ENCODE measurements at regions not wholly inside any gene's neighbourhood (a gene's known extent, or its start where the extent isn't known, plus 50 kb on each side); places are given as distances from the start of the nearest gene placed in this dataset.
"Not testable (repeated sequence)": the region's sequence is repeated elsewhere in the genome, so short reads cannot be mapped to it uniquely, and the experiment has no call there.

DNA sequence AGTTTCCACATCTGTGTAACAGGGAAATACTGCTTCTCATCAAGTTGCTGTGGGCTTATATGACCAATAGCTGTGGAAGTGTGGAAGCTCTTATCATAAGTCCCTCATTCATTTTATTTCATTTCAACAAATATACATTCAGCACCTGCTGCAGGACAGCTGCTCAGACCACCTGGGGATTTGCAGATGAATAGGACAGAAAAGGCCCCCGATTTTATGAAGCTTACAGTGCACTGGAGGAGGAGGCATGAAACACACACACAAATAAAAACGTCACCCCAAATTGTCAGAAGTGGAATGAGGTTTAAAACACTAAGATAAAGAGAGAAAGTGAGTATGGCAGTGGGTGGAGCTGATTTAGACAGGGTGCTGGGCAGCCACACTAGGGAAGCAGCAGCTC is 107.2 kb downstream of the DRD1 start:
- H3K27ac ChIP-seq (ENCODE audit: low read depth, low read length, poor library complexity, severe bottlenecking), result no peak overlapping the region
- no peaks in the 10 kb centered on the region for H3F3A ChIP-seq (ENCODE audit: insufficient read depth, low read length)

DNA sequence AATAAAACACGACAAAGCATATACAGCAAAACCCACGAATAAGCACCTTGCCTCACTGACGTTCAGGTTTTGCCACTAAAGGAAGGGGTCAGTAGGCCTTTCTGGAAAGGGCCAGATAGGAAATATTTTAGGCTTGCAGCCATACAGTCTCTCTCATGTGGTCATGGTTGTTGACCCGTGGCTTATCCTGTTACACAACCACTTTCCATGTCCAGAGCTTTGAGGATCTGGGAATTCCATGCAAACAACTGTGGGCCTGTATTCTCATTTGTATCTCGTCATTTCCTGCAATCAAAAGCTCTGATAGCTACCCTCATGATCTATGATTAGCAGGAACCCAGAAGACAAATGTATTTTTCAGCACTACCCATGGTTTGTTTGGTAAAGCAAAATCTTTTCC is 108.3 kb downstream of the DRD1 start:
- TF ChIP-seq, protein P1, sequence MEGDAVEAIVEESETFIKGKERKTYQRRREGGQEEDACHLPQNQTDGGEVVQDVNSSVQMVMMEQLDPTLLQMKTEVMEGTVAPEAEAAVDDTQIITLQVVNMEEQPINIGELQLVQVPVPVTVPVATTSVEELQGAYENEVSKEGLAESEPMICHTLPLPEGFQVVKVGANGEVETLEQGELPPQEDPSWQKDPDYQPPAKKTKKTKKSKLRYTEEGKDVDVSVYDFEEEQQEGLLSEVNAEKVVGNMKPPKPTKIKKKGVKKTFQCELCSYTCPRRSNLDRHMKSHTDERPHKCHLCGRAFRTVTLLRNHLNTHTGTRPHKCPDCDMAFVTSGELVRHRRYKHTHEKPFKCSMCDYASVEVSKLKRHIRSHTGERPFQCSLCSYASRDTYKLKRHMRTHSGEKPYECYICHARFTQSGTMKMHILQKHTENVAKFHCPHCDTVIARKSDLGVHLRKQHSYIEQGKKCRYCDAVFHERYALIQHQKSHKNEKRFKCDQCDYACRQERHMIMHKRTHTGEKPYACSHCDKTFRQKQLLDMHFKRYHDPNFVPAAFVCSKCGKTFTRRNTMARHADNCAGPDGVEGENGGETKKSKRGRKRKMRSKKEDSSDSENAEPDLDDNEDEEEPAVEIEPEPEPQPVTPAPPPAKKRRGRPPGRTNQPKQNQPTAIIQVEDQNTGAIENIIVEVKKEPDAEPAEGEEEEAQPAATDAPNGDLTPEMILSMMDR (IDR thresholded peaks at IDR 0.05; ENCODE audit: low read length), result no peak
- no peak for TF ChIP-seq EZH2 (IDR thresholded peaks at IDR 0.05; ENCODE audit: borderline replicate concordance, low read length)
- H3K27ac ChIP-seq (ENCODE audit: low read depth, low read length, poor library complexity, severe bottlenecking), result no peak overlapping the region

More for the DNA sequence above, 107.2 kb downstream of the DRD1 start:
- no peaks in the 10 kb centered on the region for H3K9me2 ChIP-seq (ENCODE audit: low read depth, low read length)
- no peaks in the 10 kb centered on the region for H3K4me1 ChIP-seq (ENCODE audit: insufficient read depth, low read length, severe bottlenecking)
- no peaks in the 10 kb centered on the region for H4K20me1 ChIP-seq (ENCODE audit: insufficient read depth, low read length)
- H2AFZ ChIP-seq (ENCODE audit: low read length), result no peak overlapping the region
- H3K79me2 ChIP-seq (ENCODE audit: insufficient read depth, low read length), result no peaks in the 10 kb centered on the region
- no peak overlapping the region for H3K9ac ChIP-seq (ENCODE audit: low read length)
- H3K27me3 ChIP-seq (ENCODE audit: insufficient read depth, low read length), result no peaks in the 10 kb centered on the region
- no peak overlapping the region for H3K4me2 ChIP-seq (ENCODE audit: low read length)
- no peak for TF ChIP-seq EZH2 (IDR thresholded peaks at IDR 0.05; ENCODE audit: borderline replicate concordance, low read length)
- TF ChIP-seq, protein P1 (IDR thresholded peaks at IDR 0.05; ENCODE audit: low read length), result no peak
- no peaks in the 10 kb centered on the region for H3K9me3 ChIP-seq (ENCODE audit: low read length)
- H3K4me3 ChIP-seq (ENCODE audit: low read depth, low read length, poor library complexity, severe bottlenecking), result no peak overlapping the region
- H3K36me3 ChIP-seq (ENCODE audit: insufficient read depth, low read length), result no peaks in the 10 kb centered on the region

DNA sequence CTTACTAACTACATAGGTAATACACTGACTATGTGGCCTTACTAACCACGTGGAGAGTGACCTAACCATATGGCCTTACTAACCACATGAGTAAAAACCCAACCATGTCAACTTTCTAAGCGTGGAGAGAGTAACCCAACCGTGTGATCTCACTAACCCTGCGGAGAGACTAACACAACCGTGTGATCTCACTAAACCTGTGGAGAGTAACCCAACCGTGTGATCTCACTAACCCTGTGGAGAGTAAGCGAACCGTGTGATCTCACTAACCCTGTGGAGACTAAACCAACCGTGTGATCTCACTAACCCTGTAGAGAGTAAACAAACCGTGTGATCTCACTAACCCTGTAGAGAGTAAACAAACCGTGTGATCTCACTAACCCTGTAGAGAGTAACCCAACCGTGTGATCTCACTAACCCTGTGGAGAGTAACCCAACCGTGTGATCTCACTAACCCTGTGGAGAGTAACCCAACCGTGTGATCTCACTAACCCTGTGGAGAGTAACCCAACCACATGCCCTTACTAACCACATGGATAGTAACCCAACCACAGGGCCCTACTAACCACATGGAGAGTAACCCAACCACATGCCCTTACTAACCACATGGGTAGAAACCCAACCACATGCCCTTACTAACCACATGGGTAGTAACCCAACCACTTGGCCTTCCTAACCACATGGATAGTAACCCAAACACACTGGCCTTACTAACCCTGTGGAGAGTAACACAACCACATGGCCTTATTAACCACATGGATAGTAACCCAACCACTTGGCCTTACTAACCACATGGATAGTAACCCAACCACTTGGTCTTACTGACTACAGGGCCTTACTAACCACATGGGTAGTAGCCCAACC is 112.6 kb downstream of the DRD1 start:
- H3K27me3 ChIP-seq (ENCODE audit: insufficient read depth, low read length); H3K4me1 ChIP-seq (ENCODE audit: insufficient read depth, low read length, severe bottlenecking); H3F3A ChIP-seq (ENCODE audit: insufficient read depth, low read length); H4K20me1 ChIP-seq (ENCODE audit: insufficient read depth, low read length); H3K27ac ChIP-seq (ENCODE audit: low read depth, low read length, poor library complexity, severe bottlenecking); H2AFZ ChIP-seq (ENCODE audit: low read length); H3K9me2 ChIP-seq (ENCODE audit: low read depth, low read length); H3K36me3 ChIP-seq (ENCODE audit: insufficient read depth, low read length); H3K79me2 ChIP-seq (ENCODE audit: insufficient read depth, low read length); H3K9ac ChIP-seq (ENCODE audit: low read length); H3K9me3 ChIP-seq (ENCODE audit: low read length); H3K4me3 ChIP-seq (ENCODE audit: low read depth, low read length, poor library complexity, severe bottlenecking); H3K4me2 ChIP-seq (ENCODE audit: low read length): not testable (repeated sequence)

More for the DNA sequence above, 108.3 kb downstream of the DRD1 start:
- Histone ChIP-seq H3K9ac (ENCODE audit: low read length) (no peak overlapping the region), H3K36me3 (ENCODE audit: insufficient read depth, low read length) (no peaks in the 10 kb centered on the region), H4K20me1 (ENCODE audit: insufficient read depth, low read length) (no peaks in the 10 kb centered on the region), H3K4me2 (ENCODE audit: low read length) (no peak overlapping the region), H3K9me3 (ENCODE audit: low read length) (no peaks in the 10 kb centered on the region), H3K9me2 (ENCODE audit: low read depth, low read length) (no peaks in the 10 kb centered on the region), H2AFZ (ENCODE audit: low read length) (no peak overlapping the region), H3K4me1 (ENCODE audit: insufficient read depth, low read length, severe bottlenecking) (no peaks in the 10 kb centered on the region), H3K27me3 (ENCODE audit: insufficient read depth, low read length) (no peaks in the 10 kb centered on the region), H3K79me2 (ENCODE audit: insufficient read depth, low read length) (no peaks in the 10 kb centered on the region), H3K4me3 (ENCODE audit: low read depth, low read length, poor library complexity, severe bottlenecking) (no peak overlapping the region), H3F3A (ENCODE audit: insufficient read depth, low read length) (no peaks in the 10 kb centered on the region)

DNA sequence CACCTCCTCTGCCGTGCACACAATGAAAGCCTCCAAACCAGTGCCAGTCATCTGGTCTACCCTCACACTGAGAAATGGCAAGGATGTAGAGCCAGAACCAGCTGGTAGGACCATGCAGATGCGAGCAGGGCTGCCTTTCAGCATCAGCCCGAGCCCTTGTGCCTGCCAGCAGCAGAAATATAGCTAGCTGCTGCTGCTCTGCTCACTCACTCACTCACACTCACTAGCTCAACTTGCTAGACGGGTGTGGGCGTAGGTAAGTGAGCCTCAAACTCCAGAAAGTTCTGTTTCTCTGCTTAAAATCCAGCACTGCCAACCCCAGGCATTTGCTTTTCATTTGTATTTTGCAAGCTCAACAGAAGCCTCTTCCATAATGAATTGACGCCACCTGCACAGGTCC is 114.0 kb downstream of the DRD1 start:
- no peak overlapping the region for H2AFZ ChIP-seq (ENCODE audit: low read length)
- no peak overlapping the region for H3K27ac ChIP-seq (ENCODE audit: low read depth, low read length, poor library complexity, severe bottlenecking)
- H3K4me3 ChIP-seq (ENCODE audit: low read depth, low read length, poor library complexity, severe bottlenecking), result no peak overlapping the region
- H3K79me2 ChIP-seq (ENCODE audit: insufficient read depth, low read length), result no peaks in the 10 kb centered on the region
- H3K4me1 ChIP-seq (ENCODE audit: insufficient read depth, low read length, severe bottlenecking), result no peaks in the 10 kb centered on the region
- no peak for TF ChIP-seq EZH2 (IDR thresholded peaks at IDR 0.05; ENCODE audit: borderline replicate concordance, low read length)
- TF ChIP-seq, protein P1 (IDR thresholded peaks at IDR 0.05; ENCODE audit: low read length), result no peak
- no peaks in the 10 kb centered on the region for H3F3A ChIP-seq (ENCODE audit: insufficient read depth, low read length)
- H3K9ac ChIP-seq (ENCODE audit: low read length), result no peak overlapping the region
- H3K9me2 ChIP-seq (ENCODE audit: low read depth, low read length), result no peaks in the 10 kb centered on the region
- H4K20me1 ChIP-seq (ENCODE audit: insufficient read depth, low read length), result no peaks in the 10 kb centered on the region
- H3K36me3 ChIP-seq (ENCODE audit: insufficient read depth, low read length), result no peaks in the 10 kb centered on the region
- no peaks in the 10 kb centered on the region for H3K27me3 ChIP-seq (ENCODE audit: insufficient read depth, low read length)
- no peaks in the 10 kb centered on the region for H3K9me3 ChIP-seq (ENCODE audit: low read length)
- H3K4me2 ChIP-seq (ENCODE audit: low read length), result no peak overlapping the region

Measured in OCI-LY1 (cell line).